GM18498 (cell line): ENCODE measurements at regions not wholly inside any gene's neighbourhood (a gene's known extent, or its start where the extent isn't known, plus 50 kb on each side); places are given as distances from the start of the nearest gene placed in this dataset.
A peak's percentile ranks its signal among the peaks of the same experiment; 100 is the strongest.
"Not testable (repeated sequence)": the region's sequence is repeated elsewhere in the genome, so short reads cannot be mapped to it uniquely, and the experiment has no call there.

ENCODE experiments used
- ATAC-seq: cut with Tn5 transposase; IDR thresholded peaks from one replicate; pipeline ENCODE4 v1.9.1; 2021; ENCODE audit warnings: mild to moderate bottlenecking, moderate library complexity; ENCODE audit not compliant: unreplicated experiment

GRCh38 chr13:72586518-72586917 lies 140.9 kb downstream of the MZT1 start:
- ATAC-seq: no peak

GRCh38 chr13:72585254-72585653 lies 142.2 kb downstream of the MZT1 start:
- ATAC-seq: no peak

- ATAC-seq: no peak
These were observed 156.2 kb downstream of the MZT1 start for GRCh38 chr13:72571191-72571590.

- ATAC-seq: peak; percentile 64
These were observed 157.4 kb downstream of the MZT1 start for GRCh38 chr13:72570019-72570418.

- no peak for ATAC-seq
These were observed 159.9 kb downstream of the MZT1 start for GRCh38 chr13:72567566-72567965.

GRCh38 chr13:72566526-72566925 lies 160.9 kb downstream of the MZT1 start:
- no peak for ATAC-seq

- ATAC-seq: no peak
These were observed 161.5 kb downstream of the MZT1 start for GRCh38 chr13:72565893-72566292.

- no peak for ATAC-seq
These were observed 164.7 kb downstream of the MZT1 start for GRCh38 chr13:72562686-72563085.

- ATAC-seq: no peak
These were observed 165.6 kb downstream of the MZT1 start for GRCh38 chr13:72561791-72562190.

- no peak for ATAC-seq
These were observed 167.7 kb downstream of the MZT1 start for GRCh38 chr13:72559716-72560115.

GRCh38 chr13:72556945-72557344 lies 170.5 kb downstream of the MZT1 start:
- ATAC-seq: no peak

- no peak for ATAC-seq
These were observed 171.8 kb downstream of the MZT1 start for GRCh38 chr13:72555601-72556000.

- ATAC-seq: no peak
These were observed 174.7 kb downstream of the MZT1 start for GRCh38 chr13:72552731-72553130.

GRCh38 chr13:72545895-72546294 lies 181.5 kb downstream of the MZT1 start:
- ATAC-seq: not testable (repeated sequence)

GRCh38 chr13:72545030-72545719 lies 182.3 kb downstream of the MZT1 start:
- no peak for ATAC-seq

- no peak for ATAC-seq
These were observed 183.4 kb downstream of the MZT1 start for GRCh38 chr13:72544042-72544441.

GRCh38 chr13:72542241-72542640 lies 185.2 kb downstream of the MZT1 start:
- no peak for ATAC-seq

- no peak for ATAC-seq
These were observed 185.8 kb downstream of the MZT1 start for GRCh38 chr13:72541674-72542073.

GRCh38 chr13:72540881-72541280 lies 186.5 kb downstream of the MZT1 start:
- ATAC-seq: no peak

- no peak for ATAC-seq
These were observed 187.5 kb downstream of the MZT1 start for GRCh38 chr13:72539925-72540324.

- no peak for ATAC-seq
These were observed 189.6 kb downstream of the MZT1 start for GRCh38 chr13:72537782-72538181.

- no peak for ATAC-seq
These were observed 190.0 kb downstream of the MZT1 start for GRCh38 chr13:72537395-72537780.

GRCh38 chr13:72536714-72537394 lies 190.6 kb downstream of the MZT1 start:
- no peak for ATAC-seq
